PC-9 (cell line): ENCODE measurements at regions not wholly inside any gene's neighbourhood (a gene's known extent, or its start where the extent isn't known, plus 50 kb on each side); places are given as distances from the start of the nearest gene placed in this dataset.

Experiments
- CTCF ChIP-seq: fragments of 200-600 bp; sonication (generic); conservative IDR thresholded peaks from 2 replicates; pipeline ENCODE4 v1.6.1; 2017; ENCODE audit warnings: mixed run types, antibody characterized with exemption, mild to moderate bottlenecking, moderate library complexity
- EZH2 ChIP-seq: fragments of 200-600 bp; sonication (generic); IDR thresholded peaks from 2 replicates; pipeline ENCODE4 v1.8.0; 2017; ENCODE audit warnings: antibody characterized with exemption, low read depth

GRCh38 chr21:16269476-16269875 is 539.7 kb downstream of the USP25 start:
- TF ChIP-seq CTCF, result no peak
- TF ChIP-seq EZH2, result no peak
